Body of pancreas (tissue), 4 donors: ENCODE measurements at regions not wholly inside any gene's neighbourhood (a gene's known extent, or its start where the extent isn't known, plus 50 kb on each side); places are given as distances from the start of the nearest gene placed in this dataset.

Experiments
- ATAC-seq: fragments of 150-250 bp; one replicate; pipeline ENCODE4 v1.9.1; 2016
- DNase-seq, 4 donors: peaks; one replicate each; pipeline ENCODE4 v3.0.0-alpha.2; 2019
- H3K27ac ChIP-seq, 4 donors: fragments of 200-600 bp; sonication (generic); 1 replicate in 3 of 4; 2 replicates in 1 of 4; pipeline versions ENCODE4 v1.5.1 to v1.6.1; 2016 to 2019; ENCODE audit warnings: mild to moderate bottlenecking in 1 of 4, mixed read lengths in 1 of 4, moderate library complexity in 1 of 4
- H3K27me3 ChIP-seq, 2 donors: fragments of 200-600 bp; sonication (generic); one replicate each; pipeline ENCODE4 v1.6.0; 2016; ENCODE audit warnings: mild to moderate bottlenecking in 1 of 2
- H3K36me3 ChIP-seq, 2 donors: fragments of 200-600 bp; sonication (generic); replicated peaks in 1 of 2; 2 replicates each; pipeline ENCODE4 v1.5.1; 2016; ENCODE audit warnings: low read depth in 2 of 2; ENCODE audit not compliant: insufficient read depth in 1 of 2
- H3K4me1 ChIP-seq: fragments of 200-600 bp; sonication (generic); one replicate; pipeline ENCODE4 v1.6.0; 2016
- H3K4me3 ChIP-seq, 2 donors: fragments of 200-600 bp; sonication (generic); 1 replicate in 1 of 2; 2 replicates in 1 of 2; pipeline ENCODE4 v1.5.1; 2016 to 2019
- H3K9me3 ChIP-seq, 3 donors: fragments of 200-600 bp; sonication (generic); 1 replicate in 2 of 3; 2 replicates in 1 of 3; pipeline ENCODE4 v1.5.1; 2016
- POLR2A ChIP-seq, 3 donors: fragments of 450-650 bp; IDR thresholded peaks; one replicate each; pipeline ENCODE4 v1.6.1; 2016; ENCODE audit warnings: antibody characterized with exemption in 3 of 3, mild to moderate bottlenecking in 2 of 3
- WGBS, 2 donors: methylation state at CpG; one replicate each; pipeline ENCODE4 v1.1.5; 2017; 5-methylcytosine and 5-hydroxymethylcytosine counted together
- intact Hi-C: fragments of 100-400 bp; cut with DNase I; formaldehyde crosslinking; loops from one replicate; pipeline ENCODE4 v1.15.1; 2023
- TF ChIP-seq, protein P1 (sequence below), 7 experiments: fragments of 450-650 bp in 4 of 7; fragments of 200-600 bp in 3 of 7; sonication (generic) in 3 of 7; IDR thresholded peaks; one replicate each; pipeline ENCODE4 v1.5.1; 2016 to 2019; ENCODE audit warnings: antibody characterized with exemption in 7 of 7

DNA sequence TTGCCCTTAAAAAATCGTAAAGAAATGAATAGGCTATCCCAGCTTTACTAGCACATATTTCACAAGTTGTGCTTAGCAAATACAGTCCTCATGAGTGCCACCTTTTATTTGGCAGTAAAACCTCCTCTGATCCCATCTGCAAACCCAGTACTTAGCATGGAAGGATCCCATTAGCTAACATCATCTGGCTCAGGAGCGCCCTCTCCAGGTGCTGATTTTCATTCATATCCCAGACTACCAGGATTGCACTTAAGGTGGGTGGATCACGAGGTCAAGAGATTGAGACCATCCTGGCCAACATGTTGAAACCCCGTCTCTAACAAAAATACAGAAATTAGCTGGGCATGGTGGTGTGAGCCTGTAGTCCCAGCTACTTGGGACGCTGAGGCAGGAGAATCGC, 76.1 kb upstream of the PAX6 start:
- 61 to 64% methylated on average over 6 of the region's 6 CpGs for WGBS, 2 donors
- Histone ChIP-seq H3K9me3 (no peaks in the 10 kb centered on the region), H3K27me3 (no peaks in the 10 kb centered on the region), H3K27ac (no peak overlapping the region), H3K4me1 (no peaks in the 10 kb centered on the region), H3K4me3 (no peak overlapping the region), H3K36me3 (no peaks in the 10 kb centered on the region)
- TF ChIP-seq, protein P1, sequence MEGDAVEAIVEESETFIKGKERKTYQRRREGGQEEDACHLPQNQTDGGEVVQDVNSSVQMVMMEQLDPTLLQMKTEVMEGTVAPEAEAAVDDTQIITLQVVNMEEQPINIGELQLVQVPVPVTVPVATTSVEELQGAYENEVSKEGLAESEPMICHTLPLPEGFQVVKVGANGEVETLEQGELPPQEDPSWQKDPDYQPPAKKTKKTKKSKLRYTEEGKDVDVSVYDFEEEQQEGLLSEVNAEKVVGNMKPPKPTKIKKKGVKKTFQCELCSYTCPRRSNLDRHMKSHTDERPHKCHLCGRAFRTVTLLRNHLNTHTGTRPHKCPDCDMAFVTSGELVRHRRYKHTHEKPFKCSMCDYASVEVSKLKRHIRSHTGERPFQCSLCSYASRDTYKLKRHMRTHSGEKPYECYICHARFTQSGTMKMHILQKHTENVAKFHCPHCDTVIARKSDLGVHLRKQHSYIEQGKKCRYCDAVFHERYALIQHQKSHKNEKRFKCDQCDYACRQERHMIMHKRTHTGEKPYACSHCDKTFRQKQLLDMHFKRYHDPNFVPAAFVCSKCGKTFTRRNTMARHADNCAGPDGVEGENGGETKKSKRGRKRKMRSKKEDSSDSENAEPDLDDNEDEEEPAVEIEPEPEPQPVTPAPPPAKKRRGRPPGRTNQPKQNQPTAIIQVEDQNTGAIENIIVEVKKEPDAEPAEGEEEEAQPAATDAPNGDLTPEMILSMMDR (IDR thresholded peaks at IDR 0.05) = no peak
- TF ChIP-seq POLR2A (IDR thresholded peaks at IDR 0.05) = no peak
- ATAC-seq (no peak), DNase-seq (no peak)
- intact Hi-C loops = no loop called here

DNA sequence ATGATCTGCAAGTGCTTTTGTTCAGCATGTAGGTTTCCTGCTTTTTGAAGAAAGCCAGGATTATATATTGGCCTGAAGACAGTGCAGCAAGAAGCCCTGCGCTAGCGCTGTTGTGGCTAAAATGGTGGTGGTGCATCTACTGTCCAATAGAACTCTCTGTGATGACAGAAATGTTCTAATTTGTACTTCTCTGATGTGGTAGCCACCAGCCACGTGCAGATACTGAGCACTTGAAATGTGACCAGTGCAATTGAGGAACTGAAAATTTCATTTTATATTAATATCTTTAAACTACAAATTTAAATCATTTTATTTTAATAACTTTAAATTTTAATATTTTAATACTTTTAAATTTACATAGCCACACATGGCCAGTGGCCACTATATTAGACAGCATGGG, 73.0 kb upstream of the PAX6 start:
- H3K4me3 ChIP-seq = no peak overlapping the region
- H3K27me3 ChIP-seq = no peaks in the 10 kb centered on the region
- WGBS, 2 donors = 67 to 76% methylated on average over 3 of the region's 3 CpGs
- no peak overlapping the region for H3K27ac ChIP-seq
- H3K9me3 ChIP-seq = no peaks in the 10 kb centered on the region
- TF ChIP-seq POLR2A (IDR thresholded peaks at IDR 0.05) = no peak
- TF ChIP-seq, protein P1 (IDR thresholded peaks at IDR 0.05) = no peak
- intact Hi-C loops = no loop called here
- ATAC-seq (no peak), DNase-seq (no peak)
- H3K4me1 ChIP-seq = no peaks in the 10 kb centered on the region
- H3K36me3 ChIP-seq = no peaks in the 10 kb centered on the region

DNA sequence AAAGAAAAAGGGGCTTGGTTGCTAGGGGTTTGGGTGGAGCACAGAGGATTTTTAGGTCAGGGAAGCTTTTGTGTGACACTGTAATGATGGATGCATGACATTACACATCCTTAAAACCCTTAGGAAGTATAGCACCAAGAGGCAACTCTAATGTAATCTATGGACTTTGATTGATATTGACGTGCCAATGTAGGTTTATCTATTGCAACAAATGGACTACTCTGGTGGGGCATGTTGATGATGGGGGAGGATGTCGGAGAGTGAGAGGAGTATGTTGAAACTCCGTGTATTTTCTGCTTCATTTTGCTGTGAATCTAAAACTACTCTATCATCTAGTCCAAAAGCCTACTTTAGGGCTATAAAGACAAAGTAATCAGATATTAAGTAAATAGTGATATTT, 72.3 kb upstream of the PAX6 start:
- Histone ChIP-seq H3K27me3 (no peaks in the 10 kb centered on the region), H3K36me3 (no peaks in the 10 kb centered on the region), H3K27ac (no peak overlapping the region), H3K4me1 (no peaks in the 10 kb centered on the region), H3K4me3 (no peak overlapping the region), H3K9me3 (no peaks in the 10 kb centered on the region)
- ATAC-seq = no peak
- WGBS, 2 donors = 35 to 43% methylated on average over 3 of the region's 3 CpGs
- TF ChIP-seq, protein P1 (IDR thresholded peaks at IDR 0.05) = no peak
- no peak for TF ChIP-seq POLR2A (IDR thresholded peaks at IDR 0.05)
- intact Hi-C loops = no loop called here
- DNase-seq = no peak

DNA sequence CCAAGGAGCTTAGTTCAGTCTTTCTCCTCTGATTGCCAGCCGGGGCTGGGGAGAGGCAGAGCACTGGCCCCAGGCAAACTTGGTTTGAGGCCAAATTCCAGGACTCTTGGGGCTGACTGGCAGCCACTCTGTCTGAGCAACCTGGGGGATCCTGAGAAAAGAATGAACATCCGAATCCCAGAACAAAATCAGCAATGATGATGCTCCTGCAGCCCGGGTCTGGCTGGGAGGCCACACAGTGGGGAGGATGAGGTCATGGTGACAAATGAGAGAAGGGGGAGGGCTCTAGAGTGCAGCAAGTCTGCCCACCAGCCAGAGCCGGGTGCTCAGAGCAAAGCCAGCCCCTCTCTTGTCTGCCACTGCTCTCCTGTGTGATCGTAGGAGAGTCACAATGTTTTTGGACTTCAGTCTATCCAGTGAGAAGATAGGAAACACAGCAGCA, 71.8 kb upstream of the PAX6 start:
- DNase-seq (no peak), ATAC-seq (no peak)
- no peaks in the 10 kb centered on the region for H3K9me3 ChIP-seq
- no peak overlapping the region for H3K4me3 ChIP-seq
- intact Hi-C loops = no loop called here
- TF ChIP-seq, protein P1 (IDR thresholded peaks at IDR 0.05) = no peak
- TF ChIP-seq POLR2A (IDR thresholded peaks at IDR 0.05) = no peak
- no peak overlapping the region for H3K27ac ChIP-seq
- no peaks in the 10 kb centered on the region for H3K27me3 ChIP-seq
- H3K4me1 ChIP-seq = no peaks in the 10 kb centered on the region
- WGBS, 2 donors = 18% methylated on average over 5 of the region's 5 CpGs
- H3K36me3 ChIP-seq = no peaks in the 10 kb centered on the region

DNA sequence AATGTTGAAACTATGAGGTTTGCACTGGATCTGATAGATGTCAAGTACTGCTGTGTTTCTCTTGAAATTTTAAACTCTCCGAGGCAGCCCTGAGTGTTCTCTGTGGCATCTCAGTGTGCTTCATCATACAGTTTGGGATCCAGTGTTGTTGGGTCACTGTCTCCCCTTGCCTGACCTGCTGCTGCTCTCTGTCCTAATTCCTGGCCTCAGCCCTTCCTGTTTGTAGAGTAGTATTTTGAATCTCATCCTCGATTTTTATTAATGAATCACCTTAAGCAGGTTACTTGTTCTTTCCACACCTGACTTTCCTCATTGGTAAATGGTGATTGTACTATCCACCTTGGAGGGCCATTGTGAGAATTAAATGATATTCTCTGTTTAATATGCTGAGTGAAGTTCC, 70.7 kb upstream of the PAX6 start:
- no peaks in the 10 kb centered on the region for H3K9me3 ChIP-seq
- H3K27me3 ChIP-seq = no peaks in the 10 kb centered on the region
- TF ChIP-seq POLR2A (IDR thresholded peaks at IDR 0.05) = no peak
- TF ChIP-seq, protein P1 (IDR thresholded peaks at IDR 0.05) = no peak
- 34 to 41% methylated on average over 2 of the region's 2 CpGs for WGBS, 2 donors
- ATAC-seq (no peak), DNase-seq (no peak)
- no peaks in the 10 kb centered on the region for H3K36me3 ChIP-seq
- intact Hi-C loops = no loop called here
- H3K4me3 ChIP-seq = no peak overlapping the region
- no peak overlapping the region for H3K27ac ChIP-seq
- no peaks in the 10 kb centered on the region for H3K4me1 ChIP-seq
